GM23248 (cell line): ENCODE measurements at regions not wholly inside any gene's neighbourhood (a gene's known extent, or its start where the extent isn't known, plus 50 kb on each side); places are given as distances from the start of the nearest gene placed in this dataset.
A peak's percentile ranks its signal among the peaks of the same experiment; 100 is the strongest.

Experiments used
- DNase-seq: peaks from one replicate; pipeline ENCODE4 v3.0.0-alpha.2; 2015
- H2AFZ ChIP-seq: fragments of 200-600 bp; sonication (generic); 2 replicates; pipeline ENCODE4 v1.6.1; 2016; ENCODE audit warnings: antibody characterized with exemption
- H3F3A ChIP-seq: fragments of 200-600 bp; sonication (generic); 2 replicates; pipeline ENCODE4 v1.6.1; 2016; ENCODE audit warnings: mild to moderate bottlenecking, antibody characterized with exemption, mixed run types; ENCODE audit not compliant: insufficient read depth
- H3K27ac ChIP-seq: fragments of 200-600 bp; sonication (generic); 2 replicates; pipeline ENCODE4 v1.5.1; 2016; ENCODE audit warnings: mild to moderate bottlenecking
- H3K27me3 ChIP-seq: fragments of 200-600 bp; sonication (generic); replicated peaks from 2 replicates; pipeline ENCODE4 v1.6.1; 2016; ENCODE audit warnings: mild to moderate bottlenecking; ENCODE audit not compliant: insufficient read depth
- H3K36me3 ChIP-seq: fragments of 200-600 bp; sonication (generic); 2 replicates; pipeline ENCODE4 v1.6.1; 2016; ENCODE audit warnings: low read depth, mild to moderate bottlenecking
- H3K4me1 ChIP-seq: fragments of 200-600 bp; sonication (generic); 2 replicates; pipeline ENCODE4 v1.6.1; 2016; ENCODE audit warnings: mild to moderate bottlenecking; ENCODE audit not compliant: insufficient read depth
- H3K4me2 ChIP-seq: fragments of 200-600 bp; sonication (generic); one replicate; pipeline ENCODE4 v1.6.1; 2016; ENCODE audit warnings: mild to moderate bottlenecking; ENCODE audit not compliant: unreplicated experiment
- H3K4me3 ChIP-seq: fragments of 200-600 bp; sonication (generic); 2 replicates; pipeline ENCODE4 v1.5.1; 2016; ENCODE audit warnings: mild to moderate bottlenecking
- H3K79me2 ChIP-seq: fragments of 200-600 bp; sonication (generic); 2 replicates; pipeline ENCODE4 v1.6.1; 2016; ENCODE audit warnings: mild to moderate bottlenecking; ENCODE audit not compliant: insufficient read depth
- H3K9ac ChIP-seq: fragments of 200-600 bp; sonication (generic); 2 replicates; pipeline ENCODE4 v1.6.1; 2016; ENCODE audit warnings: mild to moderate bottlenecking
- H3K9me2 ChIP-seq: fragments of 200-600 bp; sonication (generic); 2 replicates; pipeline ENCODE4 v1.6.1; 2016; ENCODE audit warnings: mixed run types, mild to moderate bottlenecking, moderate library complexity; ENCODE audit not compliant: insufficient read depth
- H3K9me3 ChIP-seq: fragments of 200-600 bp; sonication (generic); one replicate; pipeline ENCODE4 v1.6.1; 2017; ENCODE audit warnings: low read depth
- H4K20me1 ChIP-seq: fragments of 200-600 bp; sonication (generic); 2 replicates; pipeline ENCODE4 v1.6.0; 2016; ENCODE audit not compliant: insufficient read depth
- EZH2 ChIP-seq: fragments of 200-600 bp; sonication (generic); IDR thresholded peaks from 2 replicates; pipeline ENCODE4 v1.6.1; 2018; ENCODE audit warnings: antibody characterized with exemption, mild to moderate bottlenecking; ENCODE audit not compliant: insufficient read depth, poor library complexity, severe bottlenecking
- EZH2phosphoT487 ChIP-seq: fragments of 200-600 bp; sonication (generic); IDR thresholded peaks from 2 replicates; pipeline ENCODE4 v1.6.1; 2018; ENCODE audit warnings: antibody characterized with exemption, moderate library complexity, mild to moderate bottlenecking, low read depth; ENCODE audit not compliant: insufficient read depth
- WGBS, 2 experiments: methylation state at CpG; one replicate each; pipeline ENCODE4 v1.1.6; 2015 to 2017; ENCODE audit warnings: low lambda C conversion rate in 2 of 2, low coverage in 1 of 2; ENCODE audit errors: missing lambda C conversion rate in 2 of 2; 5-methylcytosine and 5-hydroxymethylcytosine counted together
- in situ Hi-C: fragments of 300-500 bp; cut with MboI; formaldehyde crosslinking; loops from 2 replicates; pipeline ENCODE4 v1.15.0; 2020

- H3F3A ChIP-seq, result no peaks in the 10 kb centered on the region
- H4K20me1 ChIP-seq, result no peaks in the 10 kb centered on the region
- no peaks in the 10 kb centered on the region for H3K27me3 ChIP-seq
- H3K4me2 ChIP-seq, result no peak overlapping the region
- H3K36me3 ChIP-seq, result no peaks in the 10 kb centered on the region
- in situ Hi-C loops, result no loop called here
- no peaks in the 10 kb centered on the region for H3K79me2 ChIP-seq
- H3K4me1 ChIP-seq, result 0 out of 2 replicates have a peak, but pooled peaks cover 7% of the 10 kb centered on the region
- no peak overlapping the region for H3K4me3 ChIP-seq
- H3K9me2 ChIP-seq, result no peaks in the 10 kb centered on the region
- TF ChIP-seq EZH2 (no peak), EZH2phosphoT487 (no peak)
- H2AFZ ChIP-seq, result no peak overlapping the region
- H3K27ac ChIP-seq, result no peak overlapping the region
- H3K9ac ChIP-seq, result no peak overlapping the region
- no peaks in the 10 kb centered on the region for H3K9me3 ChIP-seq
- no peak for DNase-seq
- 35 to 41% methylated on average over 1 of the region's 1 CpG for WGBS, 2 experiments
These were observed 101.0 kb upstream of the ADRA1D start for GRCh38 chr20:4350096-4350495.

GRCh38 chr20:4344670-4345069, 95.6 kb upstream of the ADRA1D start:
- WGBS, 2 experiments, result 52 to 60% methylated on average over 2 of the region's 2 CpGs
- no peak for DNase-seq

GRCh38 chr20:4342609-4343008, 93.5 kb upstream of the ADRA1D start:
- H3K27me3 ChIP-seq, result no peaks in the 10 kb centered on the region
- no peak overlapping the region for H3K9ac ChIP-seq
- H3F3A ChIP-seq, result peaks cover 15% of the 10 kb centered on the region
- H3K4me3 ChIP-seq, result no peak overlapping the region
- H3K4me1 ChIP-seq, result peaks cover 16% of the 10 kb centered on the region
- no peaks in the 10 kb centered on the region for H3K36me3 ChIP-seq
- H3K4me2 ChIP-seq, result peak overlapping the region; percentile 51
- TF ChIP-seq EZH2 (no peak), EZH2phosphoT487 (no peak)
- H3K9me3 ChIP-seq, result no peaks in the 10 kb centered on the region
- no peaks in the 10 kb centered on the region for H4K20me1 ChIP-seq
- no peak for DNase-seq
- 96% methylated on average over 2 of the region's 2 CpGs for WGBS, 2 experiments
- no peak overlapping the region for H2AFZ ChIP-seq
- no peak overlapping the region for H3K27ac ChIP-seq
- H3K79me2 ChIP-seq, result no peaks in the 10 kb centered on the region
- no peaks in the 10 kb centered on the region for H3K9me2 ChIP-seq
- in situ Hi-C loops, result no loop called here

More at GRCh38 chr20:4344670-4345069, 95.6 kb upstream of the ADRA1D start:
- Histone ChIP-seq H3K9ac (no peak overlapping the region), H3K27ac (no peak overlapping the region), H3K4me1 (peaks cover 23% of the 10 kb centered on the region), H3K4me3 (no peak overlapping the region), H3K79me2 (no peaks in the 10 kb centered on the region), H3F3A (peaks cover 15% of the 10 kb centered on the region), H4K20me1 (no peaks in the 10 kb centered on the region), H3K27me3 (no peaks in the 10 kb centered on the region), H3K36me3 (no peaks in the 10 kb centered on the region), H2AFZ (no peak overlapping the region), H3K4me2 (no peak overlapping the region), H3K9me3 (no peaks in the 10 kb centered on the region), H3K9me2 (no peaks in the 10 kb centered on the region)
- TF ChIP-seq EZH2phosphoT487 (no peak), EZH2 (no peak)
- in situ Hi-C loops, result no loop called here

GRCh38 chr20:4341804-4342485, 92.9 kb upstream of the ADRA1D start:
- in situ Hi-C loops, result no loop called here
- no peak overlapping the region for H3K4me3 ChIP-seq
- H3K9me3 ChIP-seq, result no peaks in the 10 kb centered on the region
- H2AFZ ChIP-seq, result no peak overlapping the region
- no peaks in the 10 kb centered on the region for H4K20me1 ChIP-seq
- no peak overlapping the region for H3K27ac ChIP-seq
- H3K36me3 ChIP-seq, result no peaks in the 10 kb centered on the region
- peak; percentile 61 for DNase-seq
- no peak overlapping the region for H3K9ac ChIP-seq
- H3K4me1 ChIP-seq, result peaks cover 16% of the 10 kb centered on the region
- WGBS, 2 experiments, result 38% methylated on average over 6 of the region's 6 CpGs
- H3K4me2 ChIP-seq, result peak overlapping the region; percentile 51
- no peak for TF ChIP-seq EZH2
- TF ChIP-seq EZH2phosphoT487, result 0 out of 2 replicates have a peak, but pooled peaks have one; percentile 45
- H3K79me2 ChIP-seq, result no peaks in the 10 kb centered on the region
- no peaks in the 10 kb centered on the region for H3K9me2 ChIP-seq
- no peaks in the 10 kb centered on the region for H3K27me3 ChIP-seq
- peaks cover 15% of the 10 kb centered on the region for H3F3A ChIP-seq
